ENCODE measurements at regions not wholly inside any gene's neighbourhood (a gene's known extent, or its start where the extent isn't known, plus 50 kb on each side); places are given as distances from the start of the nearest gene placed in this dataset.

DNA sequence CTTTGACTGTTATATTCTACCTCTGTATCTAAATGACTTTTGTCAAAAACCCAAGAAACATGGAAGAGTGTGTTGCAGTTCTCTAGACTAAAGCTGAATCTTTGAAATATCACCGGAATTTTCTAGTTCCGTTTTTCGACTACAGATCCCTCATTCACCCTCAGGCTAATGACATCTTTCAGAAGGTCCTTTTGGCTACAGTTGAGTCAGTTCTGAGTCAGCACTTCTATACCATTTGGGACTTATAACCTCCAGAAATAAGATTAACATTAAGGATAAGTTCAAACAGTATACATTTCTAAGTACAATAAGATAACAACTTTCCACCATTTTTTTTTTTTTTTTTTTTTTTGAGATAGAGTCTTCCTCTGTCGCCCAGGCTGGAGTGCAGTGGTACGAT, 331.0 kb upstream of the CPXCR1 start:
- TF ChIP-seq, protein P1, sequence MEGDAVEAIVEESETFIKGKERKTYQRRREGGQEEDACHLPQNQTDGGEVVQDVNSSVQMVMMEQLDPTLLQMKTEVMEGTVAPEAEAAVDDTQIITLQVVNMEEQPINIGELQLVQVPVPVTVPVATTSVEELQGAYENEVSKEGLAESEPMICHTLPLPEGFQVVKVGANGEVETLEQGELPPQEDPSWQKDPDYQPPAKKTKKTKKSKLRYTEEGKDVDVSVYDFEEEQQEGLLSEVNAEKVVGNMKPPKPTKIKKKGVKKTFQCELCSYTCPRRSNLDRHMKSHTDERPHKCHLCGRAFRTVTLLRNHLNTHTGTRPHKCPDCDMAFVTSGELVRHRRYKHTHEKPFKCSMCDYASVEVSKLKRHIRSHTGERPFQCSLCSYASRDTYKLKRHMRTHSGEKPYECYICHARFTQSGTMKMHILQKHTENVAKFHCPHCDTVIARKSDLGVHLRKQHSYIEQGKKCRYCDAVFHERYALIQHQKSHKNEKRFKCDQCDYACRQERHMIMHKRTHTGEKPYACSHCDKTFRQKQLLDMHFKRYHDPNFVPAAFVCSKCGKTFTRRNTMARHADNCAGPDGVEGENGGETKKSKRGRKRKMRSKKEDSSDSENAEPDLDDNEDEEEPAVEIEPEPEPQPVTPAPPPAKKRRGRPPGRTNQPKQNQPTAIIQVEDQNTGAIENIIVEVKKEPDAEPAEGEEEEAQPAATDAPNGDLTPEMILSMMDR (conservative IDR thresholded peaks at IDR 0.05 in 1 of 2, IDR thresholded peaks at IDR 0.05 in 1 of 2; ENCODE audit: extremely low read depth in 1 of 2, insufficient read depth in 1 of 2, low read depth in 1 of 2, low read length in 2 of 2) = no peak
- no peak for TF ChIP-seq EZH2 (IDR thresholded peaks at IDR 0.05; ENCODE audit: borderline replicate concordance, low read length)
